ENCODE measurements at regions not wholly inside any gene's neighbourhood (a gene's known extent, or its start where the extent isn't known, plus 50 kb on each side); places are given as distances from the start of the nearest gene placed in this dataset.

DNA sequence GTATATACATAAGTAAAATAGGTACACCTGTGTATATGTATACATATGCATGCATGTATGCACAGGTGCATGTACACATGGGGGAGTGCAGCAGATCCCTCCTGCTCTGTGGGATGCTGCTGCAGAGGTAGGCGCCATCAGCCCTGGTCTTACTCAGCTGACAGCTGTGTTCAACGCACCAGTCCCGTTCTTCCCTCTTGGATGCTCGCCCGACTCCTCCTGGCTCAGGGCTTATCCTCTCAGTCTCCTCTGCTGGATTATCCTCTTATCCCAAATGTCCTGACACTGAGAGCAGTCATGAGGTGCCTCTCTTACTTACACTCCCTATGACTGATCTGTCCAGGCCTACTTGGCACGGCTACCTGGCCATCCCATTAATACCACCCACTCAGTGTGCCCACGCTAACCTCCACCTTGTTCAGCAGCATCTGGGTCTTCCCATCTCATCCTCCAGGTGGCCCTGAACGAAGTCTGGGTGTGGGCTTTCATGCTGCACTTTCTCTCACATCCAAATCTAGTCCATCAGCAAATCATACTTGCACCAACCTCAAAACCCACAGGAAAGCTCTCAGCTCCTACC is 357.1 kb downstream of the TCERG1L start:
- TF ChIP-seq, protein P1, sequence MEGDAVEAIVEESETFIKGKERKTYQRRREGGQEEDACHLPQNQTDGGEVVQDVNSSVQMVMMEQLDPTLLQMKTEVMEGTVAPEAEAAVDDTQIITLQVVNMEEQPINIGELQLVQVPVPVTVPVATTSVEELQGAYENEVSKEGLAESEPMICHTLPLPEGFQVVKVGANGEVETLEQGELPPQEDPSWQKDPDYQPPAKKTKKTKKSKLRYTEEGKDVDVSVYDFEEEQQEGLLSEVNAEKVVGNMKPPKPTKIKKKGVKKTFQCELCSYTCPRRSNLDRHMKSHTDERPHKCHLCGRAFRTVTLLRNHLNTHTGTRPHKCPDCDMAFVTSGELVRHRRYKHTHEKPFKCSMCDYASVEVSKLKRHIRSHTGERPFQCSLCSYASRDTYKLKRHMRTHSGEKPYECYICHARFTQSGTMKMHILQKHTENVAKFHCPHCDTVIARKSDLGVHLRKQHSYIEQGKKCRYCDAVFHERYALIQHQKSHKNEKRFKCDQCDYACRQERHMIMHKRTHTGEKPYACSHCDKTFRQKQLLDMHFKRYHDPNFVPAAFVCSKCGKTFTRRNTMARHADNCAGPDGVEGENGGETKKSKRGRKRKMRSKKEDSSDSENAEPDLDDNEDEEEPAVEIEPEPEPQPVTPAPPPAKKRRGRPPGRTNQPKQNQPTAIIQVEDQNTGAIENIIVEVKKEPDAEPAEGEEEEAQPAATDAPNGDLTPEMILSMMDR (conservative IDR thresholded peaks at IDR 0.05): no peak
- TF ChIP-seq ZFX (IDR thresholded peaks at IDR 0.05): no peak
